Kidney (tissue), 13 donors: ENCODE measurements at regions not wholly inside any gene's neighbourhood (a gene's known extent, or its start where the extent isn't known, plus 50 kb on each side); places are given as distances from the start of the nearest gene placed in this dataset.
A peak's percentile ranks its signal among the peaks of the same experiment; 100 is the strongest.
"Not testable (repeated sequence)": the region's sequence is repeated elsewhere in the genome, so short reads cannot be mapped to it uniquely, and the experiment has no call there.

Source experiments
- DNase-seq, 5 donors: peaks; one replicate each; pipeline ENCODE4 v3.0.0-alpha.2; 2013 to 2020
- FAIRE-seq: peaks from 2 replicates; lab custom pipeline; 2012; peaks lifted over from hg19 to GRCh38; lab: Jason Lieb, UNC
- H3K27ac ChIP-seq, 2 donors: one replicate each; pipeline ENCODE4 v1.7.0; 2013; ENCODE audit warnings: low read depth in 2 of 2, low read length in 2 of 2, inconsistent platforms in 1 of 2
- H3K27me3 ChIP-seq: one replicate; pipeline ENCODE4 v1.7.1; 2013; ENCODE audit warnings: low read length, inconsistent platforms; ENCODE audit not compliant: control insufficient read depth, insufficient read depth
- H3K36me3 ChIP-seq, 3 donors: one replicate each; pipeline versions ENCODE4 v1.7.0 to v1.7.1; 2013; ENCODE audit warnings: low read length in 3 of 3, control low read depth in 1 of 3, inconsistent platforms in 1 of 3; ENCODE audit not compliant: insufficient read depth in 3 of 3, control insufficient read depth in 2 of 3
- H3K4me1 ChIP-seq, 3 donors: one replicate each; pipeline versions ENCODE4 v1.7.0 to v1.7.1; 2013; ENCODE audit warnings: low read length in 3 of 3, inconsistent platforms in 1 of 3, low read depth in 1 of 3; ENCODE audit not compliant: control insufficient read depth in 2 of 3, insufficient read depth in 2 of 3
- H3K4me3 ChIP-seq, 3 donors: one replicate each; pipeline versions ENCODE4 v1.7.0 to v1.8.1; 2013; ENCODE audit warnings: low read length in 3 of 3, control low read depth in 1 of 3, inconsistent platforms in 1 of 3
- H3K9ac ChIP-seq, 3 donors: one replicate each; pipeline versions ENCODE4 v1.7.0 to v1.7.1; 2013; ENCODE audit warnings: low read length in 3 of 3, control low read depth in 1 of 3, inconsistent platforms in 1 of 3
- H3K9me3 ChIP-seq, 3 donors: one replicate each; pipeline versions ENCODE4 v1.7.0 to v1.7.1; 2013; ENCODE audit warnings: low read length in 3 of 3, control low read depth in 1 of 3, inconsistent platforms in 1 of 3; ENCODE audit not compliant: control insufficient read depth in 2 of 3, insufficient read depth in 1 of 3
- CTCF ChIP-seq: IDR thresholded peaks from 3 replicates; pipeline ENCODE4 v1.5.1; 2012; ENCODE audit warnings: mild to moderate bottlenecking, moderate library complexity, borderline replicate concordance; ENCODE audit not compliant: insufficient read depth; ENCODE audit errors: extremely low read depth
- intact Hi-C: fragments of 100-400 bp; cut with DNase I; formaldehyde crosslinking; loops from one replicate; pipeline ENCODE4 v1.11.1; 2022
- donor health status: control.
- donor health status: control.
- donor health status: control.
- donor health status: control.
- donor health status: control.
- donor health status: DM: yes; HTN: yes; CAD: no.
- donor health status: Normal renal cell carcinoma (clear cell type).

GRCh38 chr14:105913861-105914260, 387.5 kb downstream of the TMEM121 start:
- no peak overlapping the region for H3K4me3 ChIP-seq
- FAIRE-seq (no peak), DNase-seq (peak in 1 of 5 donors; percentile 48)
- no peaks in the 10 kb centered on the region for H3K4me1 ChIP-seq
- no peak for TF ChIP-seq CTCF
- H3K27me3 ChIP-seq = no peaks in the 10 kb centered on the region
- H3K9me3 ChIP-seq = no peaks in the 10 kb centered on the region
- no peak overlapping the region for H3K9ac ChIP-seq
- intact Hi-C loops = no loop called here
- H3K27ac ChIP-seq = no peak overlapping the region
- no peaks in the 10 kb centered on the region for H3K36me3 ChIP-seq

GRCh38 chr14:105914281-105914680, 387.9 kb downstream of the TMEM121 start:
- H3K4me1 ChIP-seq, H3K9ac ChIP-seq, FAIRE-seq, intact Hi-C loops, DNase-seq, H3K4me3 ChIP-seq, H3K36me3 ChIP-seq, H3K27ac ChIP-seq, H3K27me3 ChIP-seq, H3K9me3 ChIP-seq: not testable (repeated sequence)

- FAIRE-seq = no peak
These were observed 388.5 kb downstream of the TMEM121 start for GRCh38 chr14:105914738-105915385.

GRCh38 chr14:105915546-105915945, 389.2 kb downstream of the TMEM121 start:
- H3K36me3 ChIP-seq, H3K27me3 ChIP-seq, H3K4me3 ChIP-seq, FAIRE-seq, DNase-seq, H3K27ac ChIP-seq, H3K9ac ChIP-seq, intact Hi-C loops, H3K4me1 ChIP-seq, H3K9me3 ChIP-seq: not testable (repeated sequence)

More at GRCh38 chr14:105914738-105915385, 388.5 kb downstream of the TMEM121 start:
- Histone ChIP-seq H3K4me3 (no peak overlapping the region), H3K27ac (no peak overlapping the region), H3K9me3 (no peaks in the 10 kb centered on the region), H3K27me3 (no peaks in the 10 kb centered on the region), H3K9ac (no peak overlapping the region), H3K4me1 (no peaks in the 10 kb centered on the region), H3K36me3 (no peaks in the 10 kb centered on the region)
- TF ChIP-seq CTCF = no peak
- intact Hi-C loops = no loop called here
- peak in 1 of 5 donors; percentile 48 for DNase-seq

- DNase-seq = peak in 1 of 5 donors; percentile 51
- intact Hi-C loops, H3K27me3 ChIP-seq, H3K4me1 ChIP-seq, H3K27ac ChIP-seq, H3K9ac ChIP-seq, H3K4me3 ChIP-seq, H3K36me3 ChIP-seq, FAIRE-seq, H3K9me3 ChIP-seq: not testable (repeated sequence)
These were observed 391.0 kb downstream of the TMEM121 start for GRCh38 chr14:105917136-105917932.
